Fibroblast of the conjunctiva (primary cell): ENCODE measurements at regions not wholly inside any gene's neighbourhood (a gene's known extent, or its start where the extent isn't known, plus 50 kb on each side); places are given as distances from the start of the nearest gene placed in this dataset.
"Not testable (repeated sequence)": the region's sequence is repeated elsewhere in the genome, so short reads cannot be mapped to it uniquely, and the experiment has no call there.

Experiments
- DNase-seq: peaks from one replicate; pipeline ENCODE4 v3.0.0-alpha.2; 2010; ENCODE audit warnings: low read depth

DNA sequence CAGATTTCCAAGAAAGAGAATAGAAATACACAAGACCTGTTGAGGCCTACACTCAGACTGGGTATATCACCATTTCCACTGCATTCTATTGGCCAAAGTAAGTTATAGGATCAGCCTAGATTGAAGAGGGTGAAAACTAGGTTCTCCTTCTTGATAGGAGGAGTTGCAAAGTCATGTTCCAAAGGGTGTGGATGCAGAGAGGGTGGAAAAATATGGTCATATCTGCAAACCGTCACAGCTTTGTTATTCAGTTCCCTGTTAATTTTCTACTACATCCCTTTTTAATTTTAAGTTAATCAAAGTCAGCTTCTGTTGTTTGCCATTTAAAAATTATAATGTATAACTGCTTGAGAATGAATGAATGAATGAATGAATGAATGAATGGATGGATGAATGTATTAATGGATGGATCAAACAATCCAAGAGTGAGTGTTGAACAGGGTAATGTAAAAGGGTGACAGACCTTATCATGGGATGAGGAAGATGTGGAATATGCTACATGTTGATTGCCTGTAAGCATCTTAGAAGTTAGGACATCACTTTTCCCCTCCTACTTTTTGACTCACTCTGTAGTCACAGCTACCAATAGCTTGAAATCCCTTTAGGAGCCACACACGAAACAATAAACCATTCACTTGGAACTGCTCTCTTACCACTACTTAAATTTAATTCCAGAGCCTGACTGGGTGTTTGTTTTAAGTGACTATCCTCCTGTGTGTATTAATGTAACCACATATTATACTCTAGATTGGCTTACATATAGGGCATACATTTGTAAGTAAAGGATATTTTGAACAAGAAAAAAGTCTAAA is 121.5 kb downstream of the CCDC34 start:
- peak; percentile 39 for DNase-seq

GRCh38 chr11:27239305-27239942 is 123.6 kb downstream of the CCDC34 start:
- peak; percentile 88 for DNase-seq

DNA sequence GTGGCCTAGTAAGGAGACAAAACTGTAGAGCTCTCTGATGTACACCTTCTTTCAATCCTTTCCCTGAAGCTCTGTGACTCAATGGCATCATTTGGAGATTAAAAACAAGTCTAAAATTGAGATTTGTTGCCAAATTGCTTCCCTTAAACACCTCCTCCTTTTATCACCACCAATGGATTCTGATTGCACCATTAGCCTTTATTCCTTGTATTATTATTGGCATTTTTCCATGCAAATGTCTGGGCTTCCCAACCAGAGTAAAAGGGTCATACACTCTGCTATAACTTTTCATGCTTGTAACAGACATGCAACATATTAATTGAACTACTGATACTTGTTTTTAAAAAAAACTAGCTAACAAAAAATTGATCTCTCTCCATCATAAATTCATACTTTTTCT is 124.2 kb downstream of the CCDC34 start:
- DNase-seq = no peak

- no peak for DNase-seq
Measured at GRCh38 chr11:27237643-27238042, 125.4 kb downstream of the CCDC34 start.

DNA sequence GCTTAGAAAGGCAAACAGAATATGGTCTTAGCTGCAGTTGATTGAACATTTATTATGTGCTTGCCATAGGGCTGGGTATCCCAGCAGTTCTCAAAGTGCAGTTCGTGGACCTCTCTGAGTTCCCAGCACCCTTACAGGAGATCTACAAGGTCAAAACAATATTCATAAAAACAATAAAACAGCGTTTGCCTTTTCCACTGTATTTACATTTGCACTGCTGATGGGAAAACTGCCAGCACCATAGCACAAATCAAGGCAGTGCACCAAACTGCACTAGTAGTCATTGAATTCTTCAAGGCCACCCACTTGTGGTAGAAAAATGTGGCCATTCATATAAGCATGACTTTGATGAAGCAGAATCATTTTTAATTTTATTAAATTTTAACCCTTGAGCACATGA is 128.1 kb downstream of the CCDC34 start:
- no peak for DNase-seq

DNA sequence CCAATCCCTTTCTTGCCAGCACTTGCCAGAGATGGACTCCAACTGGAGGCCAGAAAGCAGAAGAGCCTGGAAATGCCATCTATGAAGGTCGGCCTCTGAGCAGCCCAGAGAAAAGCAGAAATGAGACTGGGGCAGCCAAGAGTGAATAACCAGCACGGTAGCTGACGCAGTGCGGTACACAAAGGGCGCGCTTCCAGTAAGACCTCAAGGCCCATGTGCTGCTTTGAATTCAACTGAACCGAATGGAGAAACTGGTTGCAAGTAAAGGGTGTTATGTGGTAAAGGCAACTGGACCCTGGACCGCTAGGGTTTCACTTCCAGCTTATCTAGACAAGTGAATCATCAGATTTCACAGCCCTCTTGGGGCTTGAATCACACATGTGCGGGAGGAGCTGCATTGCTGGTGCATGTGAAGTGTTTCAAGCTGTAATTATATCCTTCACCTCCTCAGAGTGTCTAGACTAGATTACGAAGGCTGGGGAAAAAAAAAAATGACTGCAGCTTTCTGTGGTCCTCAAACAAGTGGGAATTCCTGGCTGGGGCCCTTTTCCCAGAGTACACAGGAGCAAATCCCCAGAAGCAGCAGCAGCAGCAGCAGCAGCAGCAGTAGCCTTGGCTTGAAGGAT is 128.9 kb downstream of the CCDC34 start:
- DNase-seq = peak; percentile 84

DNA sequence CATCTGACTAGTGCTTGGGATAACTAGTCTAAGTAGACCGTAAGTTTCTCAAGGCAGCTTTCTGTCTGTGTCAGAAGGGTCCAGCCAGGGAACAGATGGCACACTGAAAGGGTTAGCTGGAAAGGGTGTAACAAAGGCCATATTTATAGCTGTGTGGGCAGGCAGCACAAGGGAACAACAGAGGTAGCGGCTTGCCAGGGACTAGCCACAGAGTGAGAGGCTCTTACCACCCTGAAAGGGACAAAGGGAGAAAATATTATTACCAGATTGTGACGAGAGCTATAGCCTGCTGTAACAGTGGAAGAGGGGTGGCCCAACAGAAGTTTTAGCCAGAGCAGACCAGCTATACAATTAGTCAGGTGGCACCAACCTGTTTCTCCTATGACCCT is 129.4 kb downstream of the CCDC34 start:
- DNase-seq = no peak

DNA sequence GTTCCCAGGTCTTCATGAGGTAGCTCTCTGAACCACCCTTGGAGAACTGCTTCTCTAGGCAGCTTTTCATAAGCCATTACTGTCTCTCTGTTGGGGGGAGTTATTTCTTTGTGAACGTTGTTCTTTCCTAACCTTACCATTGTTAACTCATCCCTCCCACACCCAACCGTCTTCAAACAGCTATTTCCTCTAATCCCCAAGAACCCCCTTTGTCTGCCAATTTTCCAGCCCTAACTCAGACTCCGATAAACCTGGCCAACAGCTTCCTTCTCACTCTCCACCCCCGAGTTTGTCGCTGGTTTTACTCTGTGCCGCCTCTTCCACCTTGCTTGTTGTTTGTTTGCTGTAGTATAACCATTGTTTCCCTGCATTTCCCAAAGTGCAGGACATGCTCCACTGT is 131.5 kb downstream of the CCDC34 start:
- DNase-seq = no peak

DNA sequence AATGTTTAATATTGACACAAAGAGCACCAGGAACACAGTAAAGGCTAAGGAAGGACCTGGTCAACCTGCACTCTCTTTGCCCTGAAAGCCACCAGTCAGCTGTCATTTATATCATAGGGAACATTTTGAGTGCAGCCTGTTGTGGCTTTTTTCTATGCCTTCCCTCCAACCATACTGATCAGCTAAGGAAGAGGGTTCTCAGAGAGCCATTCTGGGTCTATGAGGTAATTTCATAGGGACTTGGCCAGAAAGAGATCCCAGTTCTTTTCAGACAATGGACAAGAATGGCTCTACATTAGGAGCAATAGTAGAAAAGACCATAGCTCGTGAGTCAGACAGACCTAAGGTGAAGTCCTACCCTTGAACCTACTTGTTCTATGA is 132.8 kb downstream of the CCDC34 start:
- DNase-seq = no peak

- no peak for DNase-seq
Measured at GRCh38 chr11:27229511-27230191, 133.4 kb downstream of the CCDC34 start.

GRCh38 chr11:27228906-27229290 is 134.1 kb downstream of the CCDC34 start:
- DNase-seq = no peak

- DNase-seq = no peak
Measured at GRCh38 chr11:27228232-27228905, 134.6 kb downstream of the CCDC34 start.

GRCh38 chr11:27227736-27228135 is 135.3 kb downstream of the CCDC34 start:
- no peak for DNase-seq

DNA sequence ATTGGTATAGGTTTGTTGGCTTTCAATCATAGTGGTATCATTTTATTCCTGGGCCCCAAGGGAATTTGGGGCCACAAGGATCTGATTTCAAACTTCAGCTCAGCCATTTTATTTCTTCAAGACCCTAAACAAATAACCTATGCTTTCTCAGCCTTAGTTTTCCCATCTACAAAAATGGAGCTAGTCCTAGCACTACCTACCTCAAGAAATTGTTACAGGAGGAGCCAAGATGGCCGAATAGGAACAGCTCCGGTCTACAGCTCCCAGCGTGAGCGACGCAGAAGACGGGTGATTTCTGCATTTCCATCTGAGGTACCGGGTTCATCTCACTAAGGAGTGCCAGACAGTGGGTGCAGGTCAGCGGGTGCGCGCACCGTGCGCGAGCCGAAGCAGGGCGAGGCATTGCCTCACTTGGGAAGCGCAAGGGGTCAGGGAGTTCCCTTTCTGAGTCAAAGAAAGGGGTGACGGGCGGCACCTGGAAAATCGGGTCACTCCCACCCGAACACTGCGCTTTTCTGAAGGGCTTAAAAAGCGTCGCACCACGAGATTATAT is 143.5 kb downstream of the CCDC34 start:
- DNase-seq = not testable (repeated sequence)

GRCh38 chr11:27218421-27219038 is 144.5 kb downstream of the CCDC34 start:
- DNase-seq = peak; percentile 47

DNA sequence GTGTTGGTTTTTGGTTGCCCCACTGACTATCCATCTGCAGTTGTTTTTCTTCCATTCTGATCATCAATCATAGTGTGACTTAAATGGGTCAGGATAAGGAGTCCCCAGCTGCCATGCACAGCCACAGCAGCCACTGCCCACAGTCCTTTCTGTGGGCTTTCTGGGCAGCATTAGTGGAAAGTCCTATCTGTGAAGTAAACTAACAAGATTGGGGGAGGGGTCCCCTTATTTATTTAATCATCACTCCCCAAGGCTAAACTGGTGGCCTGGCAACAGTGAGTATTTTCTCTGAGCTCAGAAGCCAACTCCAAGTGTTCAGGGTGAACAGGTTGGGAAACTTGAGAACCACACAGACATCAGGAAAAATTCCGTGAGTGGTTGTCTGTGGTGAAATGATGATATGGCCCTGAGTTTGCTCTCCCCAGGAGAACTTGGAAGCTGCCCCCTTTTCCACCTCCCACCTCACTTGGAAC is 145.0 kb downstream of the CCDC34 start:
- DNase-seq = no peak

GRCh38 chr11:27217496-27217895 is 145.5 kb downstream of the CCDC34 start:
- DNase-seq = no peak

GRCh38 chr11:27216270-27217149 is 146.5 kb downstream of the CCDC34 start:
- no peak for DNase-seq

- DNase-seq = no peak
Measured at GRCh38 chr11:27215471-27216269, 147.3 kb downstream of the CCDC34 start.
